H1 (cell line): ENCODE measurements at regions not wholly inside any gene's neighbourhood (a gene's known extent, or its start where the extent isn't known, plus 50 kb on each side); places are given as distances from the start of the nearest gene placed in this dataset.
A peak's percentile ranks its signal among the peaks of the same experiment; 100 is the strongest.

Experiments used
- CTCF ChIP-seq, 3 experiments: IDR thresholded peaks; 1 replicate in 2 of 3; 2 replicates in 1 of 3; pipeline versions ENCODE4 v1.5.1 to v1.6.1; 2011; ENCODE audit warnings: low read length in 3 of 3, mild to moderate bottlenecking in 3 of 3, inconsistent platforms in 2 of 3, low read depth in 1 of 3, moderate library complexity in 1 of 3; ENCODE audit not compliant: insufficient read depth in 1 of 3; ENCODE audit errors: control extremely low read depth in 1 of 3
- RAD21 ChIP-seq, 2 experiments: IDR thresholded peaks in 1 of 2; conservative IDR thresholded peaks in 1 of 2; 2 replicates each; pipeline ENCODE4 v1.6.1; 2011; ENCODE audit warnings: low read depth in 2 of 2, low read length in 2 of 2, improper control_type of control experiment in 1 of 2, inconsistent platforms in 1 of 2, mild to moderate bottlenecking in 1 of 2, moderate library complexity in 1 of 2

- TF ChIP-seq RAD21 (IDR thresholded peaks at IDR 0.05 in 1 of 2, conservative IDR thresholded peaks at IDR 0.05 in 1 of 2; ENCODE audit: low read depth in 2 of 2, low read length in 2 of 2) (peak; percentile 28 to 43; a peak in 3 of 4 replicates), CTCF (IDR thresholded peaks at IDR 0.05; ENCODE audit: control extremely low read depth in 1 of 3, insufficient read depth in 1 of 3, low read depth in 1 of 3, low read length in 3 of 3) (peak in 2 of 3 experiments; percentile 22 to 32; a peak in 2 of 4 replicates)
These were observed 287.4 kb downstream of the SMARCA1 start (continued) for GRCh38 chrX:129235903-129236302.
